Left lung (tissue), 4 donors: ENCODE measurements at regions not wholly inside any gene's neighbourhood (a gene's known extent, or its start where the extent isn't known, plus 50 kb on each side); places are given as distances from the start of the nearest gene placed in this dataset.

Experiments
- ATAC-seq: fragments of 200-7000 bp; cut with Tn5 transposase; one replicate; pipeline ENCODE4 v1.9.1; 2020; ENCODE audit warnings: moderate library complexity
- DNase-seq, 4 donors: peaks; one replicate each; pipeline ENCODE4 v3.0.0-alpha.2; 2013 to 2020
- H3K27ac ChIP-seq, 2 donors: fragments of 200-600 bp; sonication (generic) in 1 of 2; one replicate each; pipeline versions ENCODE4 v1.5.0 to v1.8.0; 2020 to 2021
- H3K27me3 ChIP-seq, 2 donors: fragments of 200-600 bp; sonication (generic) in 1 of 2; one replicate each; pipeline versions ENCODE4 v1.5.0 to v1.8.0; 2020 to 2021
- H3K36me3 ChIP-seq, 2 donors: fragments of 200-600 bp; sonication (generic) in 1 of 2; one replicate each; pipeline versions ENCODE4 v1.5.0 to v1.8.0; 2020 to 2021
- H3K4me1 ChIP-seq, 2 donors: fragments of 200-600 bp; one replicate each; pipeline ENCODE4 v1.8.0; 2021
- H3K4me3 ChIP-seq, 2 donors: fragments of 200-600 bp; sonication (generic) in 1 of 2; one replicate each; pipeline versions ENCODE4 v1.5.0 to v1.8.0; 2020 to 2021; ENCODE audit warnings: mild to moderate bottlenecking in 1 of 2
- H3K9me3 ChIP-seq, 2 donors: fragments of 200-600 bp; sonication (generic) in 1 of 2; one replicate each; pipeline versions ENCODE4 v1.5.0 to v1.8.0; 2020 to 2021
- CTCF ChIP-seq, 2 donors: fragments of 200-600 bp; sonication (generic) in 1 of 2; IDR thresholded peaks; one replicate each; pipeline versions ENCODE4 v1.5.0 to v1.8.0; 2021; ENCODE audit warnings: antibody characterized with exemption in 2 of 2
- intact Hi-C, 2 donors: fragments of 100-400 bp; cut with DNase I; formaldehyde crosslinking; loops; one replicate each; pipeline versions ENCODE4 v1.11.2 to v1.14.2; 2022
- donor health status: DM: no; HTN: yes; CAD: no.
- donor health status: DM: no; HTN: no; CAD: no.

- DNase-seq (no peak), ATAC-seq (no peak)
- Histone ChIP-seq H3K36me3 (no peaks in the 10 kb centered on the region), H3K4me1 (no peaks in the 10 kb centered on the region), H3K27ac (no peak overlapping the region), H3K27me3 (no peaks in the 10 kb centered on the region), H3K4me3 (no peak overlapping the region), H3K9me3 (no peaks in the 10 kb centered on the region)
- intact Hi-C loops: no loop called here
- no peak for TF ChIP-seq CTCF (IDR thresholded peaks at IDR 0.05)
Observed at GRCh38 chr13:44697058-44697457, 120.9 kb upstream of the TSC22D1 start.

GRCh38 chr13:44695520-44695919 lies 119.4 kb upstream of the TSC22D1 start:
- Histone ChIP-seq H3K27ac (no peak overlapping the region), H3K36me3 (no peaks in the 10 kb centered on the region), H3K9me3 (no peaks in the 10 kb centered on the region), H3K4me1 (no peaks in the 10 kb centered on the region), H3K27me3 (no peaks in the 10 kb centered on the region), H3K4me3 (no peak overlapping the region)
- no peak for DNase-seq
- ATAC-seq: no peak
- no peak for TF ChIP-seq CTCF (IDR thresholded peaks at IDR 0.05)
- intact Hi-C loops: no loop called here

GRCh38 chr13:44694842-44695241 lies 118.7 kb upstream of the TSC22D1 start:
- intact Hi-C loops: no loop called here
- H3K4me1 ChIP-seq: no peaks in the 10 kb centered on the region
- H3K27ac ChIP-seq: no peak overlapping the region
- no peaks in the 10 kb centered on the region for H3K9me3 ChIP-seq
- H3K4me3 ChIP-seq: no peak overlapping the region
- ATAC-seq (no peak), DNase-seq (no peak)
- no peak for TF ChIP-seq CTCF (IDR thresholded peaks at IDR 0.05)
- H3K36me3 ChIP-seq: no peaks in the 10 kb centered on the region
- H3K27me3 ChIP-seq: no peaks in the 10 kb centered on the region

- no peak overlapping the region for H3K27ac ChIP-seq
- H3K27me3 ChIP-seq: no peaks in the 10 kb centered on the region
- intact Hi-C loops: no loop called here
- ATAC-seq (no peak), DNase-seq (no peak)
- no peaks in the 10 kb centered on the region for H3K4me1 ChIP-seq
- no peak overlapping the region for H3K4me3 ChIP-seq
- H3K36me3 ChIP-seq: no peaks in the 10 kb centered on the region
- no peak for TF ChIP-seq CTCF (IDR thresholded peaks at IDR 0.05)
- no peaks in the 10 kb centered on the region for H3K9me3 ChIP-seq
Observed at GRCh38 chr13:44694291-44694690, 118.2 kb upstream of the TSC22D1 start.

GRCh38 chr13:44693156-44693764 lies 117.1 kb upstream of the TSC22D1 start:
- no peaks in the 10 kb centered on the region for H3K36me3 ChIP-seq
- no peaks in the 10 kb centered on the region for H3K9me3 ChIP-seq
- ATAC-seq (no peak), DNase-seq (no peak)
- no peak overlapping the region for H3K27ac ChIP-seq
- intact Hi-C loops: no loop called here
- H3K4me1 ChIP-seq: no peaks in the 10 kb centered on the region
- H3K4me3 ChIP-seq: no peak overlapping the region
- no peaks in the 10 kb centered on the region for H3K27me3 ChIP-seq
- no peak for TF ChIP-seq CTCF (IDR thresholded peaks at IDR 0.05)
